RPMI8226 (cell line): ENCODE measurements at regions not wholly inside any gene's neighbourhood (a gene's known extent, or its start where the extent isn't known, plus 50 kb on each side); places are given as distances from the start of the nearest gene placed in this dataset.

Experiments
- DNase-seq: peaks from one replicate; pipeline ENCODE4 v3.0.0-alpha.2; 2015

GRCh38 chr1:223489439-223489838, 96.2 kb downstream of the CCDC185 start:
- no peak for DNase-seq

GRCh38 chr1:223490256-223490655, 97.0 kb downstream of the CCDC185 start:
- no peak for DNase-seq
